ENCODE measurements at regions not wholly inside any gene's neighbourhood (a gene's known extent, or its start where the extent isn't known, plus 50 kb on each side); places are given as distances from the start of the nearest gene placed in this dataset.
"Not testable (repeated sequence)": the region's sequence is repeated elsewhere in the genome, so short reads cannot be mapped to it uniquely, and the experiment has no call there.

GRCh38 chr9:73951147-73951546, 546.0 kb upstream of the RORB start:
- Mint-ChIP-seq H3K4me3 (no peak overlapping the region), H3K27ac (no peak overlapping the region), H3K4me1 (no peaks in the 10 kb centered on the region), H3K36me3 (ENCODE audit: low read depth) (no peaks in the 10 kb centered on the region), H3K27me3 (no peaks in the 10 kb centered on the region)
- no peaks in the 10 kb centered on the region for H3K9me3 ChIP-seq (ENCODE audit: control insufficient read depth, low read length, poor library complexity, severe bottlenecking)
- DNase-seq = no peak
- ATAC-seq = no peak

GRCh38 chr9:73962792-73963191, 534.3 kb upstream of the RORB start:
- Mint-ChIP-seq H3K4me1 (no peaks in the 10 kb centered on the region), H3K27ac (no peak overlapping the region), H3K4me3 (no peak overlapping the region), H3K27me3 (no peaks in the 10 kb centered on the region), H3K36me3 (ENCODE audit: low read depth) (no peaks in the 10 kb centered on the region)
- DNase-seq = no peak
- no peak for ATAC-seq
- no peaks in the 10 kb centered on the region for H3K9me3 ChIP-seq (ENCODE audit: control insufficient read depth, low read length, poor library complexity, severe bottlenecking)

- no peak overlapping the region for H3K4me3 Mint-ChIP-seq
Measured at GRCh38 chr9:73969936-73970335, 527.2 kb upstream of the RORB start.

GRCh38 chr9:73976424-73976823, 520.7 kb upstream of the RORB start:
- not testable (repeated sequence) for H3K4me1 Mint-ChIP-seq; H3K9me3 ChIP-seq (ENCODE audit: control insufficient read depth, low read length, poor library complexity, severe bottlenecking); ATAC-seq; H3K36me3 Mint-ChIP-seq (ENCODE audit: low read depth); H3K4me3 Mint-ChIP-seq; H3K27me3 Mint-ChIP-seq; DNase-seq; H3K27ac Mint-ChIP-seq

More at GRCh38 chr9:73969936-73970335, 527.2 kb upstream of the RORB start:
- H3K9me3 ChIP-seq (ENCODE audit: control insufficient read depth, low read length, poor library complexity, severe bottlenecking) = no peaks in the 10 kb centered on the region
- Mint-ChIP-seq H3K27me3 (no peaks in the 10 kb centered on the region), H3K4me1 (no peaks in the 10 kb centered on the region), H3K36me3 (ENCODE audit: low read depth) (no peaks in the 10 kb centered on the region), H3K27ac (no peak overlapping the region)
- ATAC-seq = no peak
- DNase-seq = no peak

- no peaks in the 10 kb centered on the region for H3K9me3 ChIP-seq (ENCODE audit: control insufficient read depth, low read length, poor library complexity, severe bottlenecking)
- ATAC-seq (no peak), DNase-seq (no peak)
- Mint-ChIP-seq H3K36me3 (ENCODE audit: low read depth) (no peaks in the 10 kb centered on the region), H3K4me3 (no peak overlapping the region), H3K27ac (no peak overlapping the region), H3K4me1 (no peaks in the 10 kb centered on the region), H3K27me3 (no peaks in the 10 kb centered on the region)
Measured at GRCh38 chr9:73979894-73980264, 517.3 kb upstream of the RORB start.

GRCh38 chr9:73980754-73981153, 516.4 kb upstream of the RORB start:
- H3K36me3 Mint-ChIP-seq (ENCODE audit: low read depth) = no peaks in the 10 kb centered on the region
- H3K27me3 Mint-ChIP-seq = no peaks in the 10 kb centered on the region
- no peaks in the 10 kb centered on the region for H3K9me3 ChIP-seq (ENCODE audit: control insufficient read depth, low read length, poor library complexity, severe bottlenecking)
- no peak overlapping the region for H3K4me3 Mint-ChIP-seq
- no peaks in the 10 kb centered on the region for H3K4me1 Mint-ChIP-seq
- DNase-seq (no peak), ATAC-seq (no peak)
- H3K27ac Mint-ChIP-seq = no peak overlapping the region

- no peaks in the 10 kb centered on the region for H3K36me3 Mint-ChIP-seq (ENCODE audit: low read depth)
- no peak for DNase-seq
- H3K27ac Mint-ChIP-seq = no peak overlapping the region
- H3K27me3 Mint-ChIP-seq = no peaks in the 10 kb centered on the region
- no peaks in the 10 kb centered on the region for H3K4me1 Mint-ChIP-seq
- no peaks in the 10 kb centered on the region for H3K9me3 ChIP-seq (ENCODE audit: control insufficient read depth, low read length, poor library complexity, severe bottlenecking)
- no peak for ATAC-seq
- no peak overlapping the region for H3K4me3 Mint-ChIP-seq
Measured at GRCh38 chr9:73981405-73981804, 515.7 kb upstream of the RORB start.

- Mint-ChIP-seq H3K4me1 (no peaks in the 10 kb centered on the region), H3K4me3 (no peak overlapping the region), H3K36me3 (ENCODE audit: low read depth) (no peaks in the 10 kb centered on the region), H3K27me3 (no peaks in the 10 kb centered on the region), H3K27ac (no peak overlapping the region)
- ATAC-seq (no peak), DNase-seq (no peak)
- no peaks in the 10 kb centered on the region for H3K9me3 ChIP-seq (ENCODE audit: control insufficient read depth, low read length, poor library complexity, severe bottlenecking)
Measured at GRCh38 chr9:73995836-73996235, 501.3 kb upstream of the RORB start.

- no peaks in the 10 kb centered on the region for H3K9me3 ChIP-seq (ENCODE audit: control insufficient read depth, low read length, poor library complexity, severe bottlenecking)
- ATAC-seq = no peak
- no peak for DNase-seq
- Mint-ChIP-seq H3K27me3 (no peaks in the 10 kb centered on the region), H3K4me1 (no peaks in the 10 kb centered on the region), H3K4me3 (no peak overlapping the region), H3K27ac (no peak overlapping the region), H3K36me3 (ENCODE audit: low read depth) (no peaks in the 10 kb centered on the region)
Measured at GRCh38 chr9:73996844-73997243, 500.3 kb upstream of the RORB start.

- no peaks in the 10 kb centered on the region for H3K9me3 ChIP-seq (ENCODE audit: control insufficient read depth, low read length, poor library complexity, severe bottlenecking)
- no peak overlapping the region for H3K4me3 Mint-ChIP-seq
- DNase-seq = no peak
- no peaks in the 10 kb centered on the region for H3K4me1 Mint-ChIP-seq
- no peaks in the 10 kb centered on the region for H3K36me3 Mint-ChIP-seq (ENCODE audit: low read depth)
- ATAC-seq = no peak
- H3K27me3 Mint-ChIP-seq = no peaks in the 10 kb centered on the region
- H3K27ac Mint-ChIP-seq = no peak overlapping the region
Measured at GRCh38 chr9:74001382-74001781, 495.8 kb upstream of the RORB start.

- no peak for ATAC-seq
Measured at GRCh38 chr9:74006935-74007334, 490.2 kb upstream of the RORB start.

GRCh38 chr9:74007833-74008232, 489.3 kb upstream of the RORB start:
- Mint-ChIP-seq H3K27me3 (no peaks in the 10 kb centered on the region), H3K36me3 (ENCODE audit: low read depth) (no peaks in the 10 kb centered on the region), H3K27ac (no peak overlapping the region), H3K4me1 (no peaks in the 10 kb centered on the region), H3K4me3 (no peak overlapping the region)
- no peaks in the 10 kb centered on the region for H3K9me3 ChIP-seq (ENCODE audit: control insufficient read depth, low read length, poor library complexity, severe bottlenecking)
- ATAC-seq (no peak), DNase-seq (no peak)

More at GRCh38 chr9:74006935-74007334, 490.2 kb upstream of the RORB start:
- Mint-ChIP-seq H3K4me1 (no peaks in the 10 kb centered on the region), H3K36me3 (ENCODE audit: low read depth) (no peaks in the 10 kb centered on the region), H3K27me3 (no peaks in the 10 kb centered on the region), H3K4me3 (no peak overlapping the region), H3K27ac (no peak overlapping the region)
- no peaks in the 10 kb centered on the region for H3K9me3 ChIP-seq (ENCODE audit: control insufficient read depth, low read length, poor library complexity, severe bottlenecking)
- DNase-seq = no peak

GRCh38 chr9:74016004-74016403, 481.1 kb upstream of the RORB start:
- ATAC-seq = no peak
- Mint-ChIP-seq H3K36me3 (ENCODE audit: low read depth) (no peaks in the 10 kb centered on the region), H3K27me3 (no peaks in the 10 kb centered on the region)

GRCh38 chr9:74025402-74025925, 471.7 kb upstream of the RORB start:
- Mint-ChIP-seq H3K27me3 (no peaks in the 10 kb centered on the region), H3K4me1 (no peaks in the 10 kb centered on the region), H3K4me3 (no peak overlapping the region), H3K36me3 (ENCODE audit: low read depth) (no peaks in the 10 kb centered on the region), H3K27ac (no peak overlapping the region)
- no peak for DNase-seq
- no peaks in the 10 kb centered on the region for H3K9me3 ChIP-seq (ENCODE audit: control insufficient read depth, low read length, poor library complexity, severe bottlenecking)
- ATAC-seq = no peak

More at GRCh38 chr9:74016004-74016403, 481.1 kb upstream of the RORB start:
- Mint-ChIP-seq H3K4me3 (no peak overlapping the region), H3K27ac (no peak overlapping the region), H3K4me1 (no peaks in the 10 kb centered on the region)
- no peaks in the 10 kb centered on the region for H3K9me3 ChIP-seq (ENCODE audit: control insufficient read depth, low read length, poor library complexity, severe bottlenecking)
- DNase-seq = no peak
